ENCODE measurements at regions not wholly inside any gene's neighbourhood (a gene's known extent, or its start where the extent isn't known, plus 50 kb on each side); places are given as distances from the start of the nearest gene placed in this dataset.

DNA sequence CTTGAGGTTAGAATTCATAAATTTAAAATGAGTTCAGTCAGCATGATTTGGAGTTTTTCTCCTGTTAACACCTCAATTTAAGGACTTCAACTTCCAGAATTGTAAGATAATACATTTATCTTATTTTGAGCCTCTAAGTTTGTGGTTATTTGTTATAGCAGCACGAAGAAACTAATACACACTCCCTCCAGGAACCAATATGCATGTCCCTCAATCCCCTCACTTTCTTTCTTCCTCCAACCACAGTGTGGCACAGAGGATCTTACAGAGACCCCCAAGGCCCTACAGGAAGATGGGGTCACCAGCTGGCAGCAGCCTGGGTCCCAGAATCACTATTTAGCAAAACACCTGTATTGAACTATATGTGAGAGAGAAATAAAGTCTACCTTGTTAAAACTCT, 242.0 kb downstream of the RAD51AP2 start:
- in situ Hi-C loops (cut with HindIII; ENCODE audit: low pct_ligation_motif_present, low sequenced_read_pairs), result no loop called here

DNA sequence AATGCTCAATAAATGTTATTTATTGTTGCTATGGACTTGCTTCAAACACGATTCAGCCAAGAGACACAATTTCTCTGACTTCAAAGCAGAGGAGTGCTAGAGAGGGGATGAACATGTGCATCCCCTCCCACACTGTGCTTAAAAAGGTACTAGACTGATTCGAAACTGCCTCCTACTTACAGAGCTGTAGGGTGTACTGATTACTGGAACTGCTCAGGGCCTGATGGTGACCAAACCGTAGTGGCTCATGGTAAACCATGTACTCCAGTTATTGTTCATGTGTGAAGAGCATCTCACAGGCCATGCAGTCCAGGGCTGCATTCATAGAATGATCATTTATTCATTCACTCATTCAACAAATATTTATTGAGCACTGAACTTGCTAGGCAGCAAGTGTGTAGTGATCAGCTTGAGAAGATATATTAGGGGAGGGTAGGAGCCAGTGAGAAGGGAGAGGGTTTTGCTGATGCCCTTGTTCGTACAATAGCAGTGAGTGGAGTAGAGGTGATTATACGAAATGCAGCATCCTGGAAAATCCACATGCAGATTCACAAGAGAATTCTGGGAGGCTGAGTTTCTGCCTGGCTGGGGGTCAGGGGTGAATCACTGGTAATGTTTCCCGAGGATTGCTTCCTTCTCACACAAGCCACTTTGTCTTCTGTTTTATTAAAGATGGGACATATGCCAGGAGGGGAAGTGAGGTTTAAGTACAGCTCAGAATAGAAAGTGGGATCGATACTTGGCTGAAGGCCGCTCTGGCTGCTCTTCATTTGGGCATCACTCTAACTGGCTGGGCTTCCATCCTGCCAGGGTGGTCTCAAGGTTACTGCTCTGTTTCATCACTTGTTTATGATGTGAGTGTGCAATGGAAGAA, 245.4 kb downstream of the RAD51AP2 start:
- TF ChIP-seq, protein P1, sequence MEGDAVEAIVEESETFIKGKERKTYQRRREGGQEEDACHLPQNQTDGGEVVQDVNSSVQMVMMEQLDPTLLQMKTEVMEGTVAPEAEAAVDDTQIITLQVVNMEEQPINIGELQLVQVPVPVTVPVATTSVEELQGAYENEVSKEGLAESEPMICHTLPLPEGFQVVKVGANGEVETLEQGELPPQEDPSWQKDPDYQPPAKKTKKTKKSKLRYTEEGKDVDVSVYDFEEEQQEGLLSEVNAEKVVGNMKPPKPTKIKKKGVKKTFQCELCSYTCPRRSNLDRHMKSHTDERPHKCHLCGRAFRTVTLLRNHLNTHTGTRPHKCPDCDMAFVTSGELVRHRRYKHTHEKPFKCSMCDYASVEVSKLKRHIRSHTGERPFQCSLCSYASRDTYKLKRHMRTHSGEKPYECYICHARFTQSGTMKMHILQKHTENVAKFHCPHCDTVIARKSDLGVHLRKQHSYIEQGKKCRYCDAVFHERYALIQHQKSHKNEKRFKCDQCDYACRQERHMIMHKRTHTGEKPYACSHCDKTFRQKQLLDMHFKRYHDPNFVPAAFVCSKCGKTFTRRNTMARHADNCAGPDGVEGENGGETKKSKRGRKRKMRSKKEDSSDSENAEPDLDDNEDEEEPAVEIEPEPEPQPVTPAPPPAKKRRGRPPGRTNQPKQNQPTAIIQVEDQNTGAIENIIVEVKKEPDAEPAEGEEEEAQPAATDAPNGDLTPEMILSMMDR (IDR thresholded peaks at IDR 0.05; ENCODE audit: low read depth, low read length, missing control alignments), result no peak
- no peak overlapping the region for H3K27ac ChIP-seq
- no peak overlapping the region for H3K4me3 ChIP-seq (ENCODE audit: low read depth, low read length)
- H3K36me3 ChIP-seq (replicated peaks), result no peaks in the 10 kb centered on the region
- no peak for DNase-seq
- H3K27me3 ChIP-seq (replicated peaks), result no peaks in the 10 kb centered on the region
- in situ Hi-C loops (cut with HindIII; ENCODE audit: low pct_ligation_motif_present, low sequenced_read_pairs), result no loop called here

More for the DNA sequence above, 242.0 kb downstream of the RAD51AP2 start:
- H3K4me3 ChIP-seq (ENCODE audit: low read depth, low read length), result no peak overlapping the region
- no peak for DNase-seq
- no peaks in the 10 kb centered on the region for H3K27me3 ChIP-seq (replicated peaks)
- no peaks in the 10 kb centered on the region for H3K36me3 ChIP-seq (replicated peaks)
- no peak overlapping the region for H3K27ac ChIP-seq
- TF ChIP-seq, protein P1 (IDR thresholded peaks at IDR 0.05; ENCODE audit: low read depth, low read length, missing control alignments), result no peak

DNA sequence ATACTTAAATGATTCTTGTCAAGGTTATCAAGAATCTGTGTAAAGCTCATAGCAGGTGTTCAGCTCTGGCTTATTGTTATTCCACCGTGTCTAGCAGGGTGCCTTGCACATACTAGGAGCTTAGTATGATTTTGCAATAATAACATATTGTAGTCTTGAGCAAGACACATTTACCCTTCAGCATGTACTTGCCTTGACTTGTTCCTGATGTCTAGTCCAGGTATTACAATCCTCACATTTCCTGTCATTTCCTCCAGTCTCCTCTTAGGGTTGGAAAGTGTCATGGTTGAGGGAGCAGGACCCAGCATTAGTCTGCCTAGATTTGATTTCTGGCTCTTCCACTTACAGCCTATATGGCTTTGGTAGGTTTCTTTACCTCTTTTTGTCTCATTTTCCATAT, 246.1 kb downstream of the RAD51AP2 start:
- TF ChIP-seq, protein P1 (IDR thresholded peaks at IDR 0.05; ENCODE audit: low read depth, low read length, missing control alignments), result no peak
- Histone ChIP-seq H3K4me3 (ENCODE audit: low read depth, low read length) (no peak overlapping the region), H3K27ac (no peak overlapping the region), H3K27me3 (replicated peaks) (no peaks in the 10 kb centered on the region), H3K36me3 (replicated peaks) (no peaks in the 10 kb centered on the region)
- in situ Hi-C loops (cut with HindIII; ENCODE audit: low pct_ligation_motif_present, low sequenced_read_pairs), result no loop called here
- DNase-seq, result no peak

DNA sequence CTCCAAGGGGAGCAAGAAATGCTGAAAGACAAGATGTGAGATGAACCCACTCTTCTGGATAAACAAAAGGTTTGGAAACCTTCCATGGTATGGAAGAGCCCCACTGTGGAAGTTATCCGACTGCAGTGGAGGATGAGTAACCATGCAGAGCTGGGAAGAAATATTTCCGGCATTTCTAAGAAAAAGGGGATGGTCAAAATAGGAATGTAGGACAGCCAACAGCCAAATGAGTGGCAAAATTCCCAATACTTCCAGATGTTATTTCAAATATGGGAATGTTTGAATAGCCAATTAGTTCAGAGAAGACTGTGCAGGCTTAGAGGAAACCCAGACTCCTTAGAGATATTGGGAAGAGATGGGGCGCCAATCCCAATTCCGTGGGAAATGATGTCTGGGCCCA, 246.8 kb downstream of the RAD51AP2 start:
- H3K4me3 ChIP-seq (ENCODE audit: low read depth, low read length), result no peak overlapping the region
- H3K27me3 ChIP-seq (replicated peaks), result no peaks in the 10 kb centered on the region
- in situ Hi-C loops (cut with HindIII; ENCODE audit: low pct_ligation_motif_present, low sequenced_read_pairs), result no loop called here
- H3K36me3 ChIP-seq (replicated peaks), result no peaks in the 10 kb centered on the region
- peak; percentile 3 for DNase-seq
- no peak overlapping the region for H3K27ac ChIP-seq
- TF ChIP-seq, protein P1 (IDR thresholded peaks at IDR 0.05; ENCODE audit: low read depth, low read length, missing control alignments), result no peak

DNA sequence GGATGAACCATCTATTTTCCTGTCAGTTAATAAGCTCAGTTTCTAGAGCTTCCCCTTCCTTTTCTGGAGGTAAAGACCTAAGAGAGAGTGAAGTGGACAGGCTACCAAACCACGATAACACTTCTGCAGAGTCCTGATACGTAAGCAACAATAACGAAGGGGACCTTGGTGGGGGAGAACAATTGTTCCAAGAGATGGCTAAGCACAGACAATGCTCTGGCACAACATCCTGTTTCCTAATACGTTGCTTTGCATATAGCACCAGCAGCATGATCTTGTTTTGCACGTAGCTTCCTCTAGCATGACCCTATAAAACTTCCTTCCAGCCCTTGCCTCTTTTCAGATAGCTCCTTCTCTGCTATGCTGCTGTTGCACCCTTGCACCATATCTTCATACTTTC, 247.3 kb downstream of the RAD51AP2 start:
- H3K27ac ChIP-seq, result no peak overlapping the region
- in situ Hi-C loops (cut with HindIII; ENCODE audit: low pct_ligation_motif_present, low sequenced_read_pairs), result no loop called here
- TF ChIP-seq, protein P1 (IDR thresholded peaks at IDR 0.05; ENCODE audit: low read depth, low read length, missing control alignments), result no peak
- no peak overlapping the region for H3K4me3 ChIP-seq (ENCODE audit: low read depth, low read length)
- no peaks in the 10 kb centered on the region for H3K27me3 ChIP-seq (replicated peaks)
- no peaks in the 10 kb centered on the region for H3K36me3 ChIP-seq (replicated peaks)
- DNase-seq, result no peak

Data from brain microvascular endothelial cell (primary cell).